ENCODE measurements at regions not wholly inside any gene's neighbourhood (a gene's known extent, or its start where the extent isn't known, plus 50 kb on each side); places are given as distances from the start of the nearest gene placed in this dataset.

DNA sequence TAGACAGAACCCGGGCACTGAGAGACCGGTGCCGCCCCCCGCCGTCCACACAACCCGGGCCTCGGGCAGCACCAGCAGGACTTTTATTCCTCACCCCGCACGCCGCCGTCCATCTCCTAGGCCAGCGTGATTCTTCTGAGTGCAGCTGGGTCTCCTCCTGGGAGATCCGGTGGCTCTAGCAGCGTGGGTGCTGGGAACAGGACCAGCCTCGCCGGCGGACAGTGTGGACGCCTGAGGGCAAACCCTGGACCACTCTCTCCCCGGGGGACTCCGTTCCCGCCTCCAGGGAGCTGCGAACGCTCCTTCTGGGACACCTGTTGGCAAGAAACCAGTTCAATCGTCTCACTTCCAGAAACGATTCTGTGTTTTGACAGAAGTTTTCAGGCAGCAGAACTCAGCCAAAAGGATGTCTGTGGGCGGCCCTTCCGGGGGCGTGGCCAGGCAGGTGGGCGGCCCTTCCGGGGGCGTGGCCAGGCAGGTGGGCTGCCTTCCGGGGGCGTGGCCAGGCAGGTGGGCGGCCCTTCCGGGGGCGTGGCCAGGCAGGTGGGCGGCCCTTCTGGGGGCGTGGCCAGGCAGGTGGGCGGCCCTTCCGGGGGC, 130.7 kb downstream of the DLL1 start:
- no peak for DNase-seq

DNA sequence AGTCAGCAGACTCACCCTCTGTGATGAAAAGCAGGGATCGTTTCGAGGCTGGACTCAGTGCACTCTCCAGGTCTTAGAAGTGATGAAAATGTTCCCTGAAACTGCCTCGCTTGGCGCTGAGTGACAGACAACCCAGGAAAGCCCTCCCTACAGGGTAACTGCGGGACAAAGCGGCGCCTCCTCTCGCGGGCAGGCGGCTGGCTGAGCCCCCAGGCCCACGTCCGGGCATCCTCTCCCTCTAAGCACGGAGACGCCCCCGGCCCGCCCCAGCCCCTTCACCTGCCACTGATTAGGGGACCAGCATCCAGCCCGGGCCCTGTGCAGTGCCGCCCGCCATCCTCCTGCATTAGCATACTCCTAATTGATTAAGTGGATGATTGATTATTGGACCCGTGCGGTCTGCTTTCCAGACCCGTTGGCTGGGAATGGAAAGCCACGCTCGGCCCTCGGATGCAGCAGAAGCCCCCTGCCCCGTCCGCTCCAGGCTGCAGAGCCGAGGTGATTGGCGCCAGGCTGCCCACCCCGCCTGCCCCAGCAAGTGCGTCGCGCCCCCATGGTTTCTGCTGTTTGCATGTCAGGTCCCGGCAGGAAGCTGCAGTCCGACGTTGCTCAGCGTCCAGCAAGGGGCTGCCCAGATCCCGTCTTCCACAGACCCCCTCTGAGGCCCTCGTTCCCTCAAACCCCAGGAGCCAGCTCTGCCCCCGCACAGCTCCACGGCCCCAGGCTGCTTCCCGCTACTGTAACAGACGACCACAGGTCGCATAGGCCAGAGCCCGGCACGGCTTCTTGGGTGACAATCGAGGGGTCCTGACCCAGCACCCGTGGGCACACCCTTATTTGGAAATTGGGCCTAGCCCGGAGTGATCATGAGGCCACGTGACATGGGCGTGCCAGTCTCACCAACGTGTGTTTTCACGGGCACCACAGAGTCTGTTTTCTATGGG, 131.6 kb downstream of the DLL1 start:
- DNase-seq = no peak

DNA sequence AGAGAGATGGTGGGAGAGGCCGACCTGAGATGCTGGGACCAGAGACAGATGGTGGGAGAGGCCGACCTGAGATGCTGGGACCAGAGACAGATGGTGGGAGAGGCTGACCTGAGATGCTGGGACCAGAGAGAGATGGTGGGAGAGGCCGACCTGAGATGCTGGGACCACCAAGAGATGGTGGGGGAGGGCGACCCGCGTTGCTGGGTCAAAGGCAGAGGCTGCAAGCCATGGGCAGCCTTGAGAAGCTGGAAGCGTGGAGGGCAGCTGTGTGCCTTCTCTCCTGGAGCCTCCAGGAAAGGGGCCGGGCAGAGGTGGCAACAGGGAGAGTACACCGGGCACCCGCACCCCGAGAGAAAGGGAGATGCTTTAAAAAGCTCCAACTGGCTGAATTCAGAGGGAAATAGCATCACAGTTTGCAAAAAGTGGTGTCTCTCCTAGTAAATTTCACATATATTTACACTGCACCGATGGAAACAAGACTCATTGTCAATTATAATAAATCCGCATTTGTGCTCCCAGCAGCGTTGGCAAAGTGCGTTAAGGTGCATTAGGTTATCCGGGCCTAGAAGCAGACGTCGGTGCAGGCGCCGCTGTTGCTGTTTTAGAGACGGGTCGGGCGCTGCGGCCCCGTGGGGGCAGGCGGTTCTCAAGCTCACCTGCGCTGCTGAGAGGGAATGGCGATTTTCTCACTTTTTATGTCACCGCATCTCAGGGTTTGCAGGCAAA, 132.4 kb downstream of the DLL1 start:
- no peak for DNase-seq

DNA sequence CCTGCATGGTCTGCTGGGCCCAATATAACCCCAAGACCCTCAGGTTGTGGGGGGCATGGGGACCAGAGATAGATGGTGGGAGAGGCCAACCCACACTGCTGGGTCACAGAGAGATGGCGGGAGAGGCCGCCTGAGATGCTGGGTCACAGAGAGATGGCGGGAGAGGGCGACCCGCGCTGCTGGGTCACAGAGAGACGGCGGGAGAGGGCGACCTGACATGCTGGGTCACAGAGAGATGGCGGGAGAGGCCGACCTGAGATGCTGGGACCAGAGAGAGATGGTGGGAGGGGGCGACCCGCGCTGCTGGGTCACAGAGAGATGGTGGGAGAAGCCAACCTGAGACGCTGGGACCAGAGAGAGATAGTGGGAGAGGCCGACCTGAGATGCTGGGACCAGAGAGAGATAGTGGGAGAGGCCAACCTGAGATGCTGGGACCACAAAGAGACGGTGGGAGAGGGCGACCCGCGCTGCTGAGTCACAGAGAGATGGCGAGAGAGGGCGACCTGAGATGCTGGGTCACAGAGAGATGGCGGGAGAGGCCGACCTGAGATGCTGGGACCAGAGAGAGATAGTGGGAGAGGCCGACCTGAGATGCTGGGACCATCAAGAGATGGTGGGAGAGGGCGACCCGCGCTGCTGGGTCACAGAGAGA, 133.2 kb downstream of the DLL1 start:
- no peak for DNase-seq

DNA sequence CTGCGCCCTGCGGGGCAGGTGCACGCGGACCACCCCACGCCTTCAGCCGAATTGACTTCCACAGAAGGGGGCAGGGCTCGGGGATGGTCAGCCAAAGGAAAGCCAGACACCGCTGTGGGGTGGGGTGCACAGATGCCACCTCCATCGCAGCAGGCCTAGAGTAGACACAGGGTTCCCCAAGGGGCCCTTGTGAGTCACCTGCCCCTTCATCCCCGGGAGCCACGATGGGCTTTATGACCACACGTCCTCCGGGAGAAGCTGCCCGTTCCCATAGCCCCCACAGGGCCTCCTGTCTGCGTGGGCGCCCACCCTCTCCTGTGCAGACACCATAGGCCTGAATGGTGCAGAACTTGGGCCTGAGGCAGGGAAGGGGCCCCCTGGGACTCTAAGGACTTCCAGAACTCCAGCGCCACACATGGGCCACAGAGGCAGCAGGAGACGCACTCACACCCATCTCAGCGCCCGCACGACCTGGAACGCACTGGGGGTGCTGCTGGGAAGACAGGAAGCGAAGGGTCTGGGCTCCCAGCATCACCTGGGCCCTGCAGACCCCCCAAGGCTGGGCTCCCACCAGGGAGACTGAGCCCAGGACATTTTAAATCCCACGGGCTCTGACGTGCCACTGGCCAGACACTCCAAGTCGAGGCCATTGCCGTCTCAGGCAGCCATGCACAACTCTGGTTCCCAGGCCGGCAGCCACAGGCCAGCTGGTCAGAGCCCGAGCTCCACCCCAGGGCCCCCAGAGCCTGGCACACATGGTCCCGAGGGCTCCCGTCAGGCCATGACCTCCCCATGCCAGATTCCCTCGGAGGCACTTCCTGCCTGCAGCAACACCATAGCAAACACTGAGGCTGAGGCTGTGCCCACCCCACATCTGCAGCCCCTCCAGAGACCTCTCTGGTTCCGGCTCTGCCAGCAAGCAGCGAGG, 134.2 kb downstream of the DLL1 start:
- no peak for DNase-seq

DNA sequence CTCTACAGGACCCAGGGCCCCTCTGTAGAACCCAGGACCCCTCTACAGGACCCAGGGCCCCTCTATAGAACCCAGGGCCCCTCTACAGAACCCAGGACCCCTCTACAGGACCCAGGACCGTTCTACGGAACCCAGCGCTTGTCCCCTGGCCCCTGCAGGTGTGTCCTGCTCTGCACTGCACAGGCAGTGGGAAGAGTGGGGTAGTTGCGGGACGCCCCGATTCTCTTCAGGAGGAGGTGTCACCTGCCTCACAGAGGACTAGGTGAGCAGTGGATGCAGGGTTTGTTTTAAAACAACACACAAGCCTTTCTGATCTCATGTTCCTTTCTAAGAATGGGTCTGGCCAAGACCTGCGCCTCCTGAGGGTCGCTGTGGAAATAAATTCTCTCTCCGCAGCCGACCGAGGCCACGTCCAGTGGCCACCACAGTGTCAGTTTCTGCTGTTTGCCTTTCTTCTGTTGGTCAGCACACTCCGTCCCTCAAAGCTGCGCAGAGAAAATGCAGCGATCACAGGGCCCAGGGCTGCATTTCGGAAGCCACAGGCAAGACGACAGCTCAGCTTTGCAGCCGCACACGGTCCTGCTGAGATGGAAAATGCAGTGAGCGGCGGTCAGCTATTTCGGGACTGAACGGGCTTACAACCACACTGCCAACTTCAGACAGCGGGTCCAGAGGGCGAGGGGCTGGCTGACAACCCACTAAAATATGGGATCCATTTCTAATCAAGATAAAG, 135.2 kb downstream of the DLL1 start:
- no peak for DNase-seq

DNA sequence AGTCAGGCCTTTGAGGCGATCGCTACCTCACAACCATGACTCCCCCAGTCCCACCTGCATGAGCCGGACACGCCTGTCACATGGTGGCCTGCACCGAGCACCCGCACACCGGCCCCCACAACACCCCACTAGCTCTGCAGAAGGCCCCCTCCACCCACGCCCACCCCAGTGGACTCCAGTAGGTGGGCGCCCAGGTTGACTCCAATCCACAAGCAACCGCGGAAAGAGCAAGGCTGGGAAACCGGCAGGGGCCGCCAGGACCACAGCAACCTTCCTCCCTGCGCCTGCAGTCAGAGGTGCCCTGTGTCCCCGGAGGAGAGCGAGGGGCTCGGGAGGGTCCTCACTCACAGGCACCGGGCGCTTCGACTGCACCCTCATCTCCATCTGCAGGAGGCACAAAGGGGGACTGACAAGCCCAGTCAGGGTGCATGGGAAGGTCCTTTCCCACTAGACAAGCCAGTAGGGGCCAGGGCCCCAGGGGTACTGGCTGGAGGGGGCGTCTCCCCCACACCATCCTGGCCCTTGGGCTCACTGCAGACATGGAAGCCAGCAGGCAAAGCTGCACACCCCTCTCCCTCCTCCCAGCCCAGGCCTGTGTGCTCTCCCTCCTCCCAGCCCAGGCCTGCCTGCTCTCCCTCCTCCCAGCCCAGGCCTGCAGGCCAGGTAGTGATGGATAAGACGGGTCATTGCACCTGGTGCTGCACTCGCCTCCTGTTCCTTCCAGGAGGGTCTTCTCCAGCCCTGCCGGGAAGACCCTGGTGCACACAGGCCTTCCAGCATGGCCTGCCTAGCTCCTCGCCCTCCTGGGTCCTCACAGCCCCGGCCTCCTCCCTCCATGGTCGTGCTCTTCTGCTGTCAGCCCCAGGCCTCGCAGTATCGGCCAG, 137.2 kb downstream of the DLL1 start:
- DNase-seq = no peak

DNA sequence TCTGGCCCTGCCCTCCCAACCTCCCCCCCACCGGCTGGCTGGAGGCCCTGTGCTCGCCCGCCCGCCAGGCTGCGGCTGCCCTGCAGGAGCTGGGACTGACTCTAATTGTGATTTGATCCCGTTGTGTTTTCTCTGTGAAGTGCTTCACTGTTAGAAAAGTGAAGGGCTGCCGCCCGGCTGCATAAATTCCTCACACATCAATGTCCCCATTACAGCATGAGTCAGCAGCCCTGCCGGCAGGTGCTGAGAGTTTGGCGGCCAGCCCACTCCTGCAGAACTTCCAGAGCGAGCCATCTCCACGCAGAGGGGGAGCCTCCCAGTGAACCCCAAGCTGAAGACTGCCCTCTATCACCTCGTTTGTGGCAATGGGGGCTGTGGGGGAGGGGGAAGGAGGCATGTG, 137.9 kb downstream of the DLL1 start:
- DNase-seq = peak; percentile 65 to 81

DNA sequence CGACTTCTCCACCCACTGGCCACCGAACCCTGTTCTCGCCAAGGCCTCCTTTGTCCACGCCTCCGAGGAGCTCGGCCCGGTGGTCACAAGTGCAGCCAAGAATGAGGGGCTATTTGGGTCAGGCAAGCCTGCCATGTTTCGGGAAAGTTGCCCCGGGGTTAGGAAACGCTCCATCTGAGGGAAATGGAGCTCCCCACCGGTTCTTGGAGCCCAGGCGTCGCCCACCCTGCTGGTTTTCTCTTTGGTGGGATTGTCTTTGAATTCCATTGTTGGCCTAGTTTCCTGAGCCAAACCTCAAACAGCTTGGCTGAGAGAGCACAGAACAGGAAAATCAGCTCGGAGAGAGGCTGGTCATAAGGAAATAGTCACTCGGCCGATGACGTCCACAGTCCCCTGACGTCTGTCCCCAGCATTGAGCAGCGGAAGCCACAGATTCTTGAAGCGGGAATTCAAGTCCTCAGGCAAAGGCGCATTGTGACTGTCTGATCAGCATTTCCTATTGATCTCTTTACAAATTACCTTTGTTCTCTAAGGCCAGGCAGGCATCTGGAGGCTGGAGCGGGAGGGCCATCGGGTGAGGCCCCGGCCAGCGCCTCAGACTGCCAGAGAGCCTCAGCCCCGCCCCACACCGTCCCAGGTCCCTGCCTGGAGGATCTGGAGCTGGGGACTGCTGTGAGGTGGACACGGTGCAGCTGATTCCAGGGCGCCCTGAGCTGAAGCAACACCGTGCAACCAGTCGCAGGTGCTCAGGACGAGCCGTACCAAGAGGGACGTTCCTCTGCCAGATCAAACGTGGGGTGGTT, 138.6 kb downstream of the DLL1 start:
- DNase-seq = no peak

DNA sequence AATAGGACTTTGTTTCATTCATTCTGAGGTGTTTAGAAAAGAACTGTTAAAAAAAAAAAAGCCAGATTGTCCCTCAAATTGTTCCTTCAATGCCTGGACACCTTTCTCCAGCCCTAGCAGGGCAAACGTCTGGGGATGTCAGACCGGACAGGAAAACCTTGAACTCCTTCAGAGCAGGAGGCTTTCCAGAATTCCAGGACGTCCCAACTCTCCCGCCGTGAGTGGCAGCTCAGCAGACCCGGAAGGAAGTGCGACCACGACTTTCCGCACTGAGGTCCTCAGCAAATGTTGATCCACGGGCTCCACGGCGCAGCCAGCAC, 139.1 kb downstream of the DLL1 start:
- no peak for DNase-seq

DNA sequence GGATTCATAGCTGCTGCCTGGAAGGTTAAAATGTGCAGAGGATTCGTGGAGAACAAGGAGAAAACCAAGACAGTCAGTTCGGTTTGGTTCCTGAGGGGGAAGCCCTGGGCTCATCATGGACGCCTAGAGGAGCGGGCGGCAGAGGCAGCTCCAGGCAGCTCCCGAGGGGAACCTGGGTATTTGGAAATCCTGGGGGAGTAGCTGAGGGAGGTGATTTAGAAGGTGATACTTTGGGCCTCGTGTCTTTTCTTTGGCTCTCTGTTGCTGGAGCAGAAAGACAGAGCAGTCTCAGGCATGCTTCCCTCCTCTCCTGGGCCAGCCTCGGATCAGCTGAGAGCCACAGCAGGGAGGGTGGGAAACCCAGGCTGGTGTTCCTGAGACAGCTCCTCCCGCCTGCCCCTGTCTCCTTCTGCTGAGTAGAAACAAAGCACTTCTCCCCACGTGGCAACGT, 139.5 kb downstream of the DLL1 start:
- no peak for DNase-seq

DNA sequence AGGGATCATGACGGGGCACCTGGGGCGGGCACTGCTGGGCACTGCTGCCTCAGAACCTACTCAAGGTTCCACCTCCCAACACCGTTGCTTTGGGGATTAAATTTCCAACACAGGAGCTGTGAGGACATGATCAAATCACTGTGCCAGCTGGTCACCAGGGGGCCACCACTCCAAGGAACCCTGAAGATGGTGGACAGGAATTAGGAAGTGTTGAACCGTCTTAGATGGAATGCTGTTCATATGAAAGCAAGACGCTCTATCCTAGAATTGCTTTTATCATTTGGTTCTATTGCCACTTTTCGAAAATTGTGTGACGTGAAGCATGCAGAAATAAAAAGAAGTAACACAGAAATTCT, 140.3 kb downstream of the DLL1 start:
- no peak for DNase-seq

DNA sequence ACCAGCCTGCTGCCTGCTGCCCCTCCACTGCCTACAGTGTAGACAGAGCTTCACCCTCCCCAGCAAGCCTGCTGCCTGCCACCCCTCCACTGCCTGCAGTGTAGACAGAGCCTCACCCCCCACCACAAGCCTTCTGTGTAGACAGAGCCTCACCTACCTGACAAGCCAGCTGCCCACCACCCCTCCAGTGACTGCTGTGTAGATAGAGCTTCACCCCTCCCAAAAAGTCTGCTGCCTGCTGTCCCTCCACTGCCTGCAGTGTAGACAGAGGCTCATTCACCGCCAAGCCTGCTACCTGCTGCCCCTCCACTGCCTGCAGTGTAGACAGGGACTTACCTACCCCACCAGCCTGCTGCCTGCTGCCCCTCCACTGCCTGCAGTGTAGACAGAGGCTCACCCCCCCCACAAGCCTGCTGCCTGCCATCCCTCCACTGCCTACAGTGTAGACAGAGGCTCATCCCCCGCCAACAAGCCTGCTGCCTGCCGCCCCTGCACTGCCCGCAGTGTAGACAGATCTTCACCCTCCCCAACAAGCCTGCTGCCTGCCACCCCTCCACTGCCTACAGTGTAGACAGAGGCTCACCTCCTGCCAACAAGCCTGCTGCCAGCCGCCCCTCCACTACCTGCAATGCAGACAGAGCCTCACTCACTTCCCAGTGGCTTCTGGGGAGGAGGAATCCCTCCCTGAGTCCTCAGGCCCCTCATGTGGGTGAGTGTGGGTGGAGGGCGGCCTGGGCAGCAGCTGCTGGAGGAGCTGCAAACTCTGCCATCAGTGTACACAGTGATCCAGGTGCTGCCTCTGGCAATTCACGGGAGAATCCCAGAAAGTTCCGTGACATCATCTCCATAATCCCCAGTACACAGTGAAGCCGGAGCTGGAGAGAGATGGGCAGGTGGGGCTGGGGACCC, 140.9 kb downstream of the DLL1 start:
- DNase-seq = peak in 1 of 2 experiments; percentile 14

DNA sequence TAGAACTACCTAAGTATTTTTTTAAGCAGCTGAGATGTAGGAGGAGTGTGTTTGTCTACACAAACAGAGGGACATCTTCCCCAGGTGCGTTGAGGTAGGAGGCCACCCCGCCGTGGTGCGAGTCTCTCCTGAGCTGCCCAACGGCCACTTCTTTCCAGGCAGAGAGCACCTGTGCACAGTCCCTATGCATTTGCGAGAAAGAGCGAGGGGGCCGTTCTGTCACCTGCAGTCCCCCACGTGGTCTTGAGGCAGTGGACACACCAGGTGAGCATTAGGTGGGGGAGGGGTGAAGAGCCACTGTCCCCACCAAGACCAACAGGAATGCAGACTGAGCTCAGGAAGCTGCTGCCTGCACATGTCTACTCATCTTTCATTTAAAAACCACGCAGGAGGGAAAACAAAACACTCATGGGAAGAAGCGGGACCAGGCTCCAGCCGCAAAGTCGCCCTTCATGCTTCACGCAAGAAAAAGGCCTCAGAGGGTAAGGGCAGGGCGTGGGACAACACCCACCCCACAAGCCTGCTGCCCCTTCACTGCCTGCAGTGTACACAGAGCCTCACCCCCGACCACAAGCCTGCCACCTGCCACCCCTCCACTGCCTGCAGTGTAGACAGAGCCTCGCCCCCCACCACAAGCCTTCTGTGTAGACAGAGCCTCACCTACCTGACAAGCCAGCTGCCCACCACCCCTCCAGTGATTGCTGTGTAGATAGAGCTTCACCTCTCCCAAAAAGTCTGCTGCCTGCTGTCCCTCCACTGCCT, 142.0 kb downstream of the DLL1 start:
- no peak for DNase-seq

DNA sequence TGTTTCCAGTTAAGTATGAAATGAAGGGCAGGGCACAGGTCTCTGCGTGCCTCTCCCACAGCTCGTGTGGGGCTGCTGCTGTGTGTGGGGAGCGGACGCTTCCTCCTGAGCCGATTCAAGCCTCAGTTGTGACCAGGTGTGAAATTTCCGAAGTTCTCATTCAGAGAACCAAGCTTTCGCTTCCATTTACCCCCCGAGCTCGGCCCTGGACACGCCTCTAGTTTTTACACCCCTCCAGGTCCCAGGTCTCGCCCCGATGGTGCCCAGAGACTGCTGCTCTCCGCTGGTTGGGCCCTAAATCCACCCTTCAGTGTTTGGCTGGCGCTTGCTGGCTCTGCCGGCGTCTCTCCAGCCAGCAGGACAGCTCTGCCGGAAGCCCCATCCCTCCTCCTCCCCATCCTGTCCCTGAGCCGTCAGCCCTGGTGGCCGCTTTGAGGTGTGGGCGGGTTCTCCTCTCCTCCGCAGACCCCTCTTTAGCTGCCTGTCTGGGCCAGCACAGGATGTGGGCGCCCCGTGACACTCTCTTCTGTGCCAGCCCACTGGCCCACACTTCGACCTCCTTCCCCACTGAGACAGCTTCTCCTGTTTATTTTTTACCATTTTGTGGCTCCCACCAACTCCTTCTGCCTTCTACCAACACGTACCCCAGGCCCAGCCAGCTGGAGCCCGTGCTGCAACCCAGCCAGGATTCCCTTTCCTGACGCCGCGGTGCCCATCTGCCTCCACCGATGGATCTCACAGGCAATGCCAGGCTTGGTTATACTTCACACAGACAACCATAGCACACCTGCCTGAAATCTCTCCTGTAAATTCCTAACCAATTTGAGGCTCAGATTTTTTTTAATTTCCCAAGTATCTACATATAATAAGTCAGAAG, 142.8 kb downstream of the DLL1 start:
- DNase-seq = no peak

DNA sequence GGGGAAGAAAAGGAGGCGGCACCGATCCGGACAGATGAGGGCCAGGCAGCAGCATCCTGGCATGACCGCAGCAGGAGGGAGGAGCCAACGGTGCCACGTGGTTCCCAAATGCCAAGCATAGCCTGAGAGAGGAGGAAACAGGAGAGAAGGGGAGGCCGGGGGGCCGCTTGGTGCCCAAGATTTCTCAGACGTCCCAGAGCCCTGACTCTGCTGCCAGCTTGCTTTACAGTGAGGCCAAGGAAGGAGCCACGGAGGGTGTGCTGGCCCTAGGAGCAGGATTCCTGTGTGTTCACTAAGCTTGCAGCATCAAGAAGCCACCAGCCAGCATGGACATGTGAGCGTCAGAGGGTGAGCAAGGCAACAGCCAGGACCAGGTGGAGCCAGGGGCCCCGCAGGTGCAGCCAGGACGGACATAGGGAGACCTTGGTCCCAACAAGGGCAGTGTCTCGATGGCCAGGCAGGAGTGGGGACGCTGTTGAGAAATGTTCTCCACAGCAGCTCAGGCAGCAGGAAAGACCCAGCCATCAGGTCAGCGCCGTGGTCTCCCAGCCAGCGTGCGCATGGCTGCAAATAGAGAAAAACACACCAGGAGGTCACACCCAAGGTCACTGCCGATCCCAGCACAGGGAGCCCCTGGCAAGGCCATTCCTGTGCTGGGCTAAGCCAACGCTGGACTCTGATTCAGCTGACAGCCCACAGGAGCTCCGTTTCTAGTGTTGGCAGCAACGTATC, 143.7 kb downstream of the DLL1 start:
- no peak for DNase-seq

Data from NCI-H2081 (cell line).